ENCODE measurements at regions not wholly inside any gene's neighbourhood (a gene's known extent, or its start where the extent isn't known, plus 50 kb on each side); places are given as distances from the start of the nearest gene placed in this dataset.

DNA sequence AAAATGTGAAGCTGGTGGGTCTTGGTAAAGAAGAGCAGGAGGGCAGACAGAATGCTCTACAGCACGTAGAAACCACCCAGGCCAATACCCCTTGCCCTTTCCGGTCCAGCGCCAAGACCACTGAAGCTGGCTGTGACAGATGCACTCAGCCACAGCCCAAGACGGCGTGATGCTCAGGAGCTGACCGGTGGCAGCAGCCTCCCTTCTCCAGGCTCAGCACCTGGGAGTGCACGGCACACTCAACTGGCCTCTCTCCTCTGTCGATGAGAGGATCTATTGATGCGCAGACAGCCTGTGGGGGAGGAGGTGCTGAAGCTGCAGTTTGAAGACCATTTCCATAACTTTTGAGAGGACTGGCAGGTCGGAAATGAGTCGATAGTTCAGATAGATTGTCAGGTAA lies 141.0 kb upstream of the MYT1L start:
- Mint-ChIP-seq H3K27ac (no peak overlapping the region), H3K9me3 (ENCODE audit: insufficient read depth) (no peaks in the 10 kb centered on the region), H3K27me3 (no peaks in the 10 kb centered on the region), H3K4me1 (no peaks in the 10 kb centered on the region), H3K4me3 (no peak overlapping the region)
- intact Hi-C loops (cut with micrococcal nuclease) = no loop called here
- H3K4me1 ChIP-seq (ENCODE audit: control insufficient read depth in 2 of 2, insufficient read depth in 2 of 2, low read length in 2 of 2) = no peaks in the 10 kb centered on the region
- no peak for ATAC-seq (ENCODE audit: low read depth)
- H3K4me3 ChIP-seq (ENCODE audit: control extremely low read depth in 1 of 5, extremely low read depth in 1 of 5, insufficient read depth in 1 of 5, low read depth in 2 of 5, low read length in 4 of 5) = no peak overlapping the region
- no peaks in the 10 kb centered on the region for H4K20me1 ChIP-seq (ENCODE audit: control insufficient read depth, insufficient read depth, low read length, poor library complexity, severe bottlenecking)
- H3K9ac ChIP-seq (ENCODE audit: low read length) = no peak overlapping the region
- no peaks in the 10 kb centered on the region for H3K79me2 ChIP-seq (ENCODE audit: control insufficient read depth, insufficient read depth, low read length)
- POLR2A ChIA-PET = no interaction called here
- no peaks in the 10 kb centered on the region for H3K9me3 ChIP-seq (ENCODE audit: control extremely low read depth in 1 of 3, control insufficient read depth in 2 of 3, insufficient read depth in 1 of 3, low read length in 2 of 3)
- TF ChIP-seq EZH2 (IDR thresholded peaks at IDR 0.05; ENCODE audit: borderline replicate concordance, insufficient read depth, low read depth, low read length, poor library complexity, severe bottlenecking) (no peak), CTCF (IDR thresholded peaks at IDR 0.05) (no peak)
- WGBS (ENCODE audit: insufficient coverage) = 87% methylated on average over 9 of the region's 11 CpGs
- DNase-seq = no peak
- H3K36me3 ChIP-seq (replicated peaks in 1 of 2; ENCODE audit: control extremely low read depth in 1 of 2, control insufficient read depth in 1 of 2, extremely low read depth in 1 of 2, insufficient read depth in 2 of 2, low read length in 1 of 2) = no peaks in the 10 kb centered on the region
- H3K4me2 ChIP-seq (replicated peaks; ENCODE audit: low read depth, low read length, poor library complexity, severe bottlenecking) = no peak overlapping the region
- H3K27ac ChIP-seq (ENCODE audit: low read length in 2 of 2) = no peak overlapping the region
- H3K27me3 ChIP-seq (replicated peaks in 1 of 4; ENCODE audit: control extremely low read depth in 1 of 4, control insufficient read depth in 3 of 4, insufficient read depth in 4 of 4, low read length in 3 of 4) = no peaks in the 10 kb centered on the region
- CTCF ChIA-PET = no interaction called here
- no peak overlapping the region for H2AFZ ChIP-seq (ENCODE audit: insufficient read depth, low read depth, low read length, poor library complexity, severe bottlenecking)

GRCh38 chr2:2466534-2466933 lies 135.5 kb upstream of the MYT1L start:
- POLR2A ChIA-PET = no interaction called here
- H3K4me2 ChIP-seq (replicated peaks; ENCODE audit: low read depth, low read length, poor library complexity, severe bottlenecking) = no peak overlapping the region

More at GRCh38 chr2:2466534-2466933, 135.5 kb upstream of the MYT1L start:
- 82% methylated on average over 7 of the region's 9 CpGs for WGBS (ENCODE audit: insufficient coverage)
- Mint-ChIP-seq H3K27me3 (no peaks in the 10 kb centered on the region), H3K9me3 (ENCODE audit: insufficient read depth) (no peaks in the 10 kb centered on the region), H3K27ac (no peak overlapping the region), H3K4me3 (no peak overlapping the region), H3K4me1 (no peaks in the 10 kb centered on the region)
- Histone ChIP-seq H3K36me3 (replicated peaks in 1 of 2; ENCODE audit: control extremely low read depth in 1 of 2, control insufficient read depth in 1 of 2, extremely low read depth in 1 of 2, insufficient read depth in 2 of 2, low read length in 1 of 2) (no peaks in the 10 kb centered on the region), H3K79me2 (ENCODE audit: control insufficient read depth, insufficient read depth, low read length) (no peaks in the 10 kb centered on the region), H3K4me3 (ENCODE audit: control extremely low read depth in 1 of 5, extremely low read depth in 1 of 5, insufficient read depth in 1 of 5, low read depth in 2 of 5, low read length in 4 of 5) (no peak overlapping the region), H3K9ac (ENCODE audit: low read length) (no peak overlapping the region), H3K27me3 (replicated peaks in 1 of 4; ENCODE audit: control extremely low read depth in 1 of 4, control insufficient read depth in 3 of 4, insufficient read depth in 4 of 4, low read length in 3 of 4) (no peaks in the 10 kb centered on the region), H3K9me3 (ENCODE audit: control extremely low read depth in 1 of 3, control insufficient read depth in 2 of 3, insufficient read depth in 1 of 3, low read length in 2 of 3) (no peaks in the 10 kb centered on the region), H4K20me1 (ENCODE audit: control insufficient read depth, insufficient read depth, low read length, poor library complexity, severe bottlenecking) (no peaks in the 10 kb centered on the region), H3K4me1 (ENCODE audit: control insufficient read depth in 2 of 2, insufficient read depth in 2 of 2, low read length in 2 of 2) (no peaks in the 10 kb centered on the region), H2AFZ (ENCODE audit: insufficient read depth, low read depth, low read length, poor library complexity, severe bottlenecking) (no peak overlapping the region), H3K27ac (ENCODE audit: low read length in 2 of 2) (no peak overlapping the region)
- TF ChIP-seq CTCF (IDR thresholded peaks at IDR 0.05) (no peak), EZH2 (IDR thresholded peaks at IDR 0.05; ENCODE audit: borderline replicate concordance, insufficient read depth, low read depth, low read length, poor library complexity, severe bottlenecking) (no peak)
- DNase-seq (no peak), ATAC-seq (ENCODE audit: low read depth) (no peak)
- CTCF ChIA-PET = no interaction called here
- intact Hi-C loops (cut with micrococcal nuclease) = no loop called here
